ENCODE measurements at regions not wholly inside any gene's neighbourhood (a gene's known extent, or its start where the extent isn't known, plus 50 kb on each side); places are given as distances from the start of the nearest gene placed in this dataset.

- no peak for DNase-seq
Measured at GRCh38 chr1:67898033-67898726, 64.9 kb upstream of the GNG12 start.

- DNase-seq = no peak
Measured at GRCh38 chr1:67897270-67897949, 64.1 kb upstream of the GNG12 start.

- no peak for DNase-seq
Measured at GRCh38 chr1:67896826-67897225, 63.6 kb upstream of the GNG12 start.

GRCh38 chr1:67894981-67895735 is 61.9 kb upstream of the GNG12 start:
- DNase-seq = no peak

- DNase-seq = no peak
Measured at GRCh38 chr1:67893126-67893495, 59.8 kb upstream of the GNG12 start.

GRCh38 chr1:67892476-67893125 is 59.3 kb upstream of the GNG12 start:
- DNase-seq = no peak

- DNase-seq = no peak
Measured at GRCh38 chr1:67890857-67891256, 57.6 kb upstream of the GNG12 start.

GRCh38 chr1:67889953-67890567 is 56.8 kb upstream of the GNG12 start:
- peak; percentile 61 to 75 for DNase-seq

- no peak for DNase-seq
Measured at GRCh38 chr1:67889466-67889865, 56.2 kb upstream of the GNG12 start.

- DNase-seq = no peak
Measured at GRCh38 chr1:67888216-67889106, 55.2 kb upstream of the GNG12 start.

GRCh38 chr1:67887146-67887545 is 53.9 kb upstream of the GNG12 start:
- DNase-seq = no peak

GRCh38 chr1:67886076-67886475 is 52.8 kb upstream of the GNG12 start:
- DNase-seq = peak; percentile 24 to 30

- DNase-seq = no peak
Measured at GRCh38 chr1:67883069-67883468, 49.8 kb upstream of the GNG12 start.
